ENCODE measurements at regions not wholly inside any gene's neighbourhood (a gene's known extent, or its start where the extent isn't known, plus 50 kb on each side); places are given as distances from the start of the nearest gene placed in this dataset.

DNA sequence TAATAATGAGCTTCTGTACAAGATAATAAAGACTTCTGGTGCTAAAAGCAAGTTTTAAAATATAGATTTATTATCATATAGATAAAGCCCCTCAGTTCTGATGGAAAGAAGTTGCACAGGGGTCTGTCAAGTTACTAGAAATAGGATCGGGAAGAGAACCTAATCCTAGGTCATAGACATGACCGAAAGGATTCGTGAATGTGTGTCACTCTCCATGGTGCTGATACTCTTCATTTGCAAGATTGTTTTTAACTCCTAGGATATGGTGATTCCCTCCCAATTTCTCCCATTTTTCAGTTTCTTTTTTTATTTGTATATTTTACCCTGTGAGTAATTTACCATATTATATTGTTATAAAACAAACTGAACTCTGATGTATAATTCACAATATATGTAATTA is 58.9 kb upstream of the CTNNA2 start:
- Histone ChIP-seq H3K4me2 (ENCODE audit: low read depth, low read length, poor library complexity, severe bottlenecking) (no peak overlapping the region), H3K9me3 (ENCODE audit: insufficient read depth, low read depth, low read length) (no peaks in the 10 kb centered on the region), H3K36me3 (ENCODE audit: insufficient read depth, low read length) (no peaks in the 10 kb centered on the region), H3K9ac (ENCODE audit: low read depth, low read length, poor library complexity, severe bottlenecking) (no peak overlapping the region), H3F3A (ENCODE audit: low read depth) (no peaks in the 10 kb centered on the region), H3K27me3 (ENCODE audit: insufficient read depth, low read length, poor library complexity, severe bottlenecking) (no peaks in the 10 kb centered on the region), H4K20me1 (ENCODE audit: insufficient read depth, low read length, poor library complexity, severe bottlenecking) (no peaks in the 10 kb centered on the region), H2AFZ (ENCODE audit: low read length) (no peak overlapping the region), H3K4me1 (ENCODE audit: insufficient read depth, low read length, poor library complexity, severe bottlenecking) (no peaks in the 10 kb centered on the region), H3K4me3 (ENCODE audit: low read length, poor library complexity, severe bottlenecking) (no peak overlapping the region), H3K9me2 (replicated peaks; ENCODE audit: low read depth, low read length) (no peaks in the 10 kb centered on the region), H3K79me2 (ENCODE audit: insufficient read depth, low read length) (no peaks in the 10 kb centered on the region)
- TF ChIP-seq, protein P1, sequence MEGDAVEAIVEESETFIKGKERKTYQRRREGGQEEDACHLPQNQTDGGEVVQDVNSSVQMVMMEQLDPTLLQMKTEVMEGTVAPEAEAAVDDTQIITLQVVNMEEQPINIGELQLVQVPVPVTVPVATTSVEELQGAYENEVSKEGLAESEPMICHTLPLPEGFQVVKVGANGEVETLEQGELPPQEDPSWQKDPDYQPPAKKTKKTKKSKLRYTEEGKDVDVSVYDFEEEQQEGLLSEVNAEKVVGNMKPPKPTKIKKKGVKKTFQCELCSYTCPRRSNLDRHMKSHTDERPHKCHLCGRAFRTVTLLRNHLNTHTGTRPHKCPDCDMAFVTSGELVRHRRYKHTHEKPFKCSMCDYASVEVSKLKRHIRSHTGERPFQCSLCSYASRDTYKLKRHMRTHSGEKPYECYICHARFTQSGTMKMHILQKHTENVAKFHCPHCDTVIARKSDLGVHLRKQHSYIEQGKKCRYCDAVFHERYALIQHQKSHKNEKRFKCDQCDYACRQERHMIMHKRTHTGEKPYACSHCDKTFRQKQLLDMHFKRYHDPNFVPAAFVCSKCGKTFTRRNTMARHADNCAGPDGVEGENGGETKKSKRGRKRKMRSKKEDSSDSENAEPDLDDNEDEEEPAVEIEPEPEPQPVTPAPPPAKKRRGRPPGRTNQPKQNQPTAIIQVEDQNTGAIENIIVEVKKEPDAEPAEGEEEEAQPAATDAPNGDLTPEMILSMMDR (conservative IDR thresholded peaks at IDR 0.05; ENCODE audit: low read length) = no peak
- TF ChIP-seq EZH2phosphoT487 (IDR thresholded peaks at IDR 0.05; ENCODE audit: borderline replicate concordance) = no peak

- H3K79me2 ChIP-seq (ENCODE audit: insufficient read depth, low read length) = no peaks in the 10 kb centered on the region
- H3K9me2 ChIP-seq (replicated peaks; ENCODE audit: low read depth, low read length) = no peaks in the 10 kb centered on the region
- no peak overlapping the region for H2AFZ ChIP-seq (ENCODE audit: low read length)
- H3K4me3 ChIP-seq (ENCODE audit: low read length, poor library complexity, severe bottlenecking) = no peak overlapping the region
- no peaks in the 10 kb centered on the region for H3F3A ChIP-seq (ENCODE audit: low read depth)
- H4K20me1 ChIP-seq (ENCODE audit: insufficient read depth, low read length, poor library complexity, severe bottlenecking) = no peaks in the 10 kb centered on the region
- H3K4me1 ChIP-seq (ENCODE audit: insufficient read depth, low read length, poor library complexity, severe bottlenecking) = no peaks in the 10 kb centered on the region
- no peaks in the 10 kb centered on the region for H3K36me3 ChIP-seq (ENCODE audit: insufficient read depth, low read length)
- H3K9ac ChIP-seq (ENCODE audit: low read depth, low read length, poor library complexity, severe bottlenecking) = no peak overlapping the region
- H3K4me2 ChIP-seq (ENCODE audit: low read depth, low read length, poor library complexity, severe bottlenecking) = no peak overlapping the region
- H3K27me3 ChIP-seq (ENCODE audit: insufficient read depth, low read length, poor library complexity, severe bottlenecking) = no peaks in the 10 kb centered on the region
- no peaks in the 10 kb centered on the region for H3K9me3 ChIP-seq (ENCODE audit: insufficient read depth, low read depth, low read length)
- TF ChIP-seq EZH2phosphoT487 (IDR thresholded peaks at IDR 0.05; ENCODE audit: borderline replicate concordance) = no peak
- TF ChIP-seq, protein P1 (conservative IDR thresholded peaks at IDR 0.05; ENCODE audit: low read length) = no peak
Observed at GRCh38 chr2:79452651-79453050, 60.2 kb upstream of the CTNNA2 start.

DNA sequence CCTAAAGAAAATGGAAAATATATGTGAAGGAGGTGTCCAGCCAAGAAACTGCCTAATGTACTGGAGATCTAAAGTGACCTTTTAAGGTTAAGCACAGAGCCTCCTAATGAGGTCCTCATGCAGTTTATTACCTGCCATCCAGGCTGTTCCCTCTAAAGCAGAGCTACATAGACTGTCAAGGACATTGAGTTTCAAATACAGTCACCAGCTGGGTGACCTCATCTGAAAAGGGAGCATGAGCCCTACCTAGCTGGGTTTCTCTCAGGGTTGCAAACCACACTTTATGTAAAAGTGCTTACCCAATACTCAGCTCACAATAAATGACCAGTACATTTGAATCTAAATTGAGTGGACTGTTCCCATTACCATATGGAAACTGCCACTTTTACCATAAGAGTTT is 65.4 kb upstream of the CTNNA2 start:
- Histone ChIP-seq H4K20me1 (ENCODE audit: insufficient read depth, low read length, poor library complexity, severe bottlenecking) (no peaks in the 10 kb centered on the region), H3K27me3 (ENCODE audit: insufficient read depth, low read length, poor library complexity, severe bottlenecking) (no peaks in the 10 kb centered on the region), H3K4me1 (ENCODE audit: insufficient read depth, low read length, poor library complexity, severe bottlenecking) (no peaks in the 10 kb centered on the region), H3K9me3 (ENCODE audit: insufficient read depth, low read depth, low read length) (no peaks in the 10 kb centered on the region), H3K9me2 (replicated peaks; ENCODE audit: low read depth, low read length) (no peaks in the 10 kb centered on the region), H3K36me3 (ENCODE audit: insufficient read depth, low read length) (no peaks in the 10 kb centered on the region), H3K4me3 (ENCODE audit: low read length, poor library complexity, severe bottlenecking) (no peak overlapping the region), H3F3A (ENCODE audit: low read depth) (no peaks in the 10 kb centered on the region), H3K9ac (ENCODE audit: low read depth, low read length, poor library complexity, severe bottlenecking) (no peak overlapping the region), H3K4me2 (ENCODE audit: low read depth, low read length, poor library complexity, severe bottlenecking) (no peak overlapping the region), H2AFZ (ENCODE audit: low read length) (no peak overlapping the region), H3K79me2 (ENCODE audit: insufficient read depth, low read length) (no peaks in the 10 kb centered on the region)
- TF ChIP-seq, protein P1 (conservative IDR thresholded peaks at IDR 0.05; ENCODE audit: low read length) = no peak
- no peak for TF ChIP-seq EZH2phosphoT487 (IDR thresholded peaks at IDR 0.05; ENCODE audit: borderline replicate concordance)
